ENCODE measurements at regions not wholly inside any gene's neighbourhood (a gene's known extent, or its start where the extent isn't known, plus 50 kb on each side); places are given as distances from the start of the nearest gene placed in this dataset.

GRCh38 chr20:63060057-63060991 is 53.6 kb upstream of the BHLHE23 start:
- TF ChIP-seq, protein P1, sequence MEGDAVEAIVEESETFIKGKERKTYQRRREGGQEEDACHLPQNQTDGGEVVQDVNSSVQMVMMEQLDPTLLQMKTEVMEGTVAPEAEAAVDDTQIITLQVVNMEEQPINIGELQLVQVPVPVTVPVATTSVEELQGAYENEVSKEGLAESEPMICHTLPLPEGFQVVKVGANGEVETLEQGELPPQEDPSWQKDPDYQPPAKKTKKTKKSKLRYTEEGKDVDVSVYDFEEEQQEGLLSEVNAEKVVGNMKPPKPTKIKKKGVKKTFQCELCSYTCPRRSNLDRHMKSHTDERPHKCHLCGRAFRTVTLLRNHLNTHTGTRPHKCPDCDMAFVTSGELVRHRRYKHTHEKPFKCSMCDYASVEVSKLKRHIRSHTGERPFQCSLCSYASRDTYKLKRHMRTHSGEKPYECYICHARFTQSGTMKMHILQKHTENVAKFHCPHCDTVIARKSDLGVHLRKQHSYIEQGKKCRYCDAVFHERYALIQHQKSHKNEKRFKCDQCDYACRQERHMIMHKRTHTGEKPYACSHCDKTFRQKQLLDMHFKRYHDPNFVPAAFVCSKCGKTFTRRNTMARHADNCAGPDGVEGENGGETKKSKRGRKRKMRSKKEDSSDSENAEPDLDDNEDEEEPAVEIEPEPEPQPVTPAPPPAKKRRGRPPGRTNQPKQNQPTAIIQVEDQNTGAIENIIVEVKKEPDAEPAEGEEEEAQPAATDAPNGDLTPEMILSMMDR (IDR thresholded peaks at IDR 0.05; ENCODE audit: control extremely low read depth, extremely low read depth, low read depth, missing control alignments) = no peak
- ChIA-PET POLR2A (no interaction called here), CTCF (interaction anchor here (1.7 kb wide), 1 partner anchor 51 kb away, joined by 5 read pairs; no protein-coding TSS in a partner anchor)
- no peak for DNase-seq (ENCODE audit: extremely low spot score)

DNA sequence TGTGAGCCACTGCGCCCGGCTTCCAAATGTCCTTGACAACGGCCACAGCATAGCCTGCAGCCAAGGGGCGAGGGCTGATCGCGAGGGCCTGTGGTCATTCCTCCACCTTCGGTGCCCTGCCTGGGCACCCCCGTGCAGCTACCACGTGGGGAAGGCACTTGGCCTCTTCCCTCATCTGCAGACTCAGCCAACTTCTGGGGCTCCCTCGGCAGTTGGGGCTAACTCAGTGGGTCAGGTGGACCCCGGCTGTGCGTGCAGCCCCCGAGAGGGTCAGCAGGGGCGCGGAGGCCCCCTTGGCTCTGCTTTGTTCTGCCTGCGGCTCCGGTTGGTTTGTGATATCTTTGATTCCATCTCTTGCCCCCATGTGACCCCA is 52.9 kb upstream of the BHLHE23 start:
- TF ChIP-seq, protein P1 (IDR thresholded peaks at IDR 0.05; ENCODE audit: control extremely low read depth, extremely low read depth, low read depth, missing control alignments) = no peak
- ChIA-PET CTCF (interaction anchor here (1.7 kb wide), 1 partner anchor 50 kb away, joined by 5 read pairs; no protein-coding TSS in a partner anchor), POLR2A (no interaction called here)
- no peak for DNase-seq (ENCODE audit: extremely low spot score)

GRCh38 chr20:63058696-63059335 is 52.1 kb upstream of the BHLHE23 start:
- ChIA-PET POLR2A (interaction anchor here (0.5 kb wide), 1 partner anchor 49 kb away, joined by 3 read pairs; no protein-coding TSS in a partner anchor), CTCF (interaction anchor here (0.9 to 1.7 kb wide), 3 partner anchors 11 to 164 kb away, joined by 4 to 5 read pairs (median 4); no protein-coding TSS in a partner anchor)
- TF ChIP-seq, protein P1 (IDR thresholded peaks at IDR 0.05; ENCODE audit: control extremely low read depth, extremely low read depth, low read depth, missing control alignments) = no peak
- no peak for DNase-seq (ENCODE audit: extremely low spot score)

DNA sequence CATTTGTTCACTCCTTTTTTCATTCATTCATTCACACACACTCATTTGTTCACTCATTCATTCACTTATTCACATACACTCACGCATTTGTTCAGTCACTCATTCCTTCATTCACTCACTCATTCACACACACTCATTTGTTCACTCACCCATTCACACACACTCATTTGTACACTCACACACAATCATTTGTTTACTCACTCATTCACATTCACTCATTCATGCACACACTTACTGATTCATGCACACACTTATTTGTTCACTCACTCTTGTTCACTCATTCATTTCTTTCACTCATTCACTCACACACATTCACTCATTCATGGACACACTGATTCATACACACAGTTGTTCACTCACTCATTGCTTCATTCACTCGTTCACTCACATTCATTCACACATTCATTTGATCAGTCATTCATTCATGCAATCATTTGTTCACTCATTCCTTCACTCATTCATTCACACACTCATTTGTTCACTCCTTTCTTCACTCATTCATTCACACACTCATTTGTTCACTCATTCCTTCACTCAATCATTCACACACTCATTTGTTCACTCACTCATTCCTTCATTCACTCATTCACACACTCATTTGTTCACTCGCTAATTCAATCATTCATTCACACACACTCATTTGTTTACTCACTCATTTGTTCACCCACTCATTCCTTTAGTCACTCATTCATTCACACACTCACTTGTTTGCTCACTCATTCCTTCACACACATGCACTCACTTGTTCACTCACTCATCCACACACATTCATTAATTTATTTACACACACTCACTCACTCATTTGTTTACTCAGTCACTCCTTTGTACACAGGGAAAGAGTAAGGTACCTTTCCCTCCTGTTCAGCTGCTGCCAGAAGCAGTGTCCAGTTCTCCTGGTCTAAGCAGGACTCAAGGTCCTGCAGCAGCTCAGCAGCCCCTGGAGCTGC is 50.7 kb upstream of the BHLHE23 start:
- no peak for DNase-seq (ENCODE audit: extremely low spot score)
- ChIA-PET CTCF (interaction anchor here (1.2 to 3.5 kb wide), 4 partner anchors 12 to 85 kb away, joined by 3 to 14 read pairs (median 6); no protein-coding TSS in a partner anchor), POLR2A (no interaction called here)
- TF ChIP-seq, protein P1 (IDR thresholded peaks at IDR 0.05; ENCODE audit: control extremely low read depth, extremely low read depth, low read depth, missing control alignments) = no peak

DNA sequence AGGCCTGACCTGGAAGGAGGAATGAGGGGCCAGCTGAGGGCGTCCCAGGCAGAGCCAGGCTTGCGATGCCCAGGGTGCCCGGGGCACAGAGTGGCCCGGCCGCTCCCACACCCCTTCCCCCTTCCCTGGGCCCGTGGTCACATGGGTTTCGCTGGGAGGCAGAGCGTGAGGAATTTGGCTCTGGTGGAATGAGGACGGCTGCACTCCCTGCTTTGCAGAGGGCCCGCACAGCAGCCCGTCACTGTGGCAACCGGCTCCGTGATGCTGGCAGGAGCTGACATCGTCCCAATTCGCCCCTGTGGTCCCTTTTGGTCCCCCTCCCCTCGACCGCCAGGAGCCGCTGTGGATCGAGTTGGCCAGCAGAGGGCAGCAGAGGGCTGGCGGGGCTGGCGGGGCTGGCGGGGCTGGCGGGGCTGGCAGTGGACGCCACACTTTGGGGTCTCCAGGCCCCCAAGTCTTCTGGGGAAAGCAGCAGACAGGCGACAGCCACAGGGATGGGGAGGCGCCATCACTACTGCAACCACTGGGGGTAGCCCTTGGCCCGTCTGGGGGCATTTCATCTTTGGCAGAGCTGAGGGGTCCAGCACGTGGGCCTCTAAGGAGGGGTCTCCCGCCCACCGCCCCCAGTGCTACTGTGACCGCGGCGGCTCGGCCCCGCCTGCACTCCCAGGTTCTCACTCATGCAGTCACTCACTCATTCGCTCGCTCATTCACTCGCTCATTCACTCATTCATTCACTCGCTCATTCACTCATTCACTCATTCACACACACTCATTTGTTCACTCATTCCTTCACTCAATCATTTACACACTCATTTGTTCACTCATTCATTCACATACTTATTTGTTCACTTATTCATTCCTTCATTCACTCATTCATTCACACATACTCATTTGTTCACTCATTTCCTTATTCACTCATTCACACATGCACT is 49.7 kb upstream of the BHLHE23 start:
- POLR2A ChIA-PET = interaction anchor here (0.6 kb wide), 1 partner anchor 946 kb away, joined by 4 read pairs; no protein-coding TSS in a partner anchor
- DNase-seq (ENCODE audit: extremely low spot score) = peak; percentile 78
- TF ChIP-seq, protein P1 (IDR thresholded peaks at IDR 0.05; ENCODE audit: control extremely low read depth, extremely low read depth, low read depth, missing control alignments) = peak; percentile 77
- CTCF ChIA-PET = interaction anchor here (0.9 to 3.5 kb wide), 14 partner anchors 10 to 234 kb away, joined by 3 to 14 read pairs (median 3); no protein-coding TSS in a partner anchor
